ENCODE measurements at regions not wholly inside any gene's neighbourhood (a gene's known extent, or its start where the extent isn't known, plus 50 kb on each side); places are given as distances from the start of the nearest gene placed in this dataset.

- TF ChIP-seq EZH2 (IDR thresholded peaks at IDR 0.05; ENCODE audit: borderline replicate concordance, insufficient read depth, low read depth, low read length, poor library complexity, severe bottlenecking): no peak
- no peak for TF ChIP-seq CTCF (IDR thresholded peaks at IDR 0.05)
- H3K27me3 Mint-ChIP-seq: no peaks in the 10 kb centered on the region
- no peak overlapping the region for H3K4me3 Mint-ChIP-seq
- no peak overlapping the region for H3K4me3 ChIP-seq (ENCODE audit: control extremely low read depth in 1 of 5, extremely low read depth in 1 of 5, insufficient read depth in 1 of 5, low read depth in 2 of 5, low read length in 4 of 5)
- H3K27me3 ChIP-seq (replicated peaks in 1 of 4; ENCODE audit: control extremely low read depth in 1 of 4, control insufficient read depth in 3 of 4, insufficient read depth in 4 of 4, low read length in 3 of 4): no peaks in the 10 kb centered on the region
- H3K4me1 Mint-ChIP-seq: no peaks in the 10 kb centered on the region
- H3K27ac Mint-ChIP-seq: no peak overlapping the region
- H3K4me1 ChIP-seq (ENCODE audit: control insufficient read depth in 2 of 2, insufficient read depth in 2 of 2, low read length in 2 of 2): no peaks in the 10 kb centered on the region
- no peak for DNase-seq
- no peaks in the 10 kb centered on the region for H4K20me1 ChIP-seq (ENCODE audit: control insufficient read depth, insufficient read depth, low read length, poor library complexity, severe bottlenecking)
- intact Hi-C loops (cut with micrococcal nuclease): no loop called here
- ChIA-PET CTCF (no interaction called here), POLR2A (no interaction called here)
- H3K9ac ChIP-seq (ENCODE audit: low read length): no peak overlapping the region
- H3K36me3 ChIP-seq (replicated peaks in 1 of 2; ENCODE audit: control extremely low read depth in 1 of 2, control insufficient read depth in 1 of 2, extremely low read depth in 1 of 2, insufficient read depth in 2 of 2, low read length in 1 of 2): no peaks in the 10 kb centered on the region
- no peak overlapping the region for H2AFZ ChIP-seq (ENCODE audit: insufficient read depth, low read depth, low read length, poor library complexity, severe bottlenecking)
- H3K9me3 ChIP-seq (ENCODE audit: control extremely low read depth in 1 of 3, control insufficient read depth in 2 of 3, insufficient read depth in 1 of 3, low read length in 2 of 3): no peaks in the 10 kb centered on the region
- H3K4me2 ChIP-seq (replicated peaks; ENCODE audit: low read depth, low read length, poor library complexity, severe bottlenecking): no peak overlapping the region
- H3K79me2 ChIP-seq (ENCODE audit: control insufficient read depth, insufficient read depth, low read length): no peaks in the 10 kb centered on the region
- no CpG with 5 or more reads among the region's 3 CpGs for WGBS (ENCODE audit: insufficient coverage)
- ATAC-seq (ENCODE audit: low read depth): no peak
- H3K9me3 Mint-ChIP-seq (ENCODE audit: insufficient read depth): no peaks in the 10 kb centered on the region
- no peak overlapping the region for H3K27ac ChIP-seq (ENCODE audit: low read length in 2 of 2)
Observed at GRCh38 chr7:46123756-46124343, 202.8 kb upstream of the IGFBP3 start.

- DNase-seq (no peak), ATAC-seq (ENCODE audit: low read depth) (no peak)
- Histone ChIP-seq H3K4me2 (replicated peaks; ENCODE audit: low read depth, low read length, poor library complexity, severe bottlenecking) (no peak overlapping the region), H4K20me1 (ENCODE audit: control insufficient read depth, insufficient read depth, low read length, poor library complexity, severe bottlenecking) (no peaks in the 10 kb centered on the region), H3K79me2 (ENCODE audit: control insufficient read depth, insufficient read depth, low read length) (no peaks in the 10 kb centered on the region), H2AFZ (ENCODE audit: insufficient read depth, low read depth, low read length, poor library complexity, severe bottlenecking) (no peak overlapping the region), H3K36me3 (replicated peaks in 1 of 2; ENCODE audit: control extremely low read depth in 1 of 2, control insufficient read depth in 1 of 2, extremely low read depth in 1 of 2, insufficient read depth in 2 of 2, low read length in 1 of 2) (no peaks in the 10 kb centered on the region), H3K9me3 (ENCODE audit: control extremely low read depth in 1 of 3, control insufficient read depth in 2 of 3, insufficient read depth in 1 of 3, low read length in 2 of 3) (no peaks in the 10 kb centered on the region), H3K27ac (ENCODE audit: low read length in 2 of 2) (no peak overlapping the region), H3K9ac (ENCODE audit: low read length) (no peak overlapping the region), H3K4me3 (ENCODE audit: control extremely low read depth in 1 of 5, extremely low read depth in 1 of 5, insufficient read depth in 1 of 5, low read depth in 2 of 5, low read length in 4 of 5) (no peak overlapping the region), H3K27me3 (replicated peaks in 1 of 4; ENCODE audit: control extremely low read depth in 1 of 4, control insufficient read depth in 3 of 4, insufficient read depth in 4 of 4, low read length in 3 of 4) (no peaks in the 10 kb centered on the region), H3K4me1 (ENCODE audit: control insufficient read depth in 2 of 2, insufficient read depth in 2 of 2, low read length in 2 of 2) (no peaks in the 10 kb centered on the region)
- no peaks in the 10 kb centered on the region for H3K9me3 Mint-ChIP-seq (ENCODE audit: insufficient read depth)
- ChIA-PET CTCF (no interaction called here), POLR2A (no interaction called here)
- no peaks in the 10 kb centered on the region for H3K27me3 Mint-ChIP-seq
- H3K4me3 Mint-ChIP-seq: no peak overlapping the region
- intact Hi-C loops (cut with micrococcal nuclease): no loop called here
- 100% methylated on average over 1 of the region's 3 CpGs for WGBS (ENCODE audit: insufficient coverage)
- no peaks in the 10 kb centered on the region for H3K4me1 Mint-ChIP-seq
- no peak overlapping the region for H3K27ac Mint-ChIP-seq
- no peak for TF ChIP-seq EZH2 (IDR thresholded peaks at IDR 0.05; ENCODE audit: borderline replicate concordance, insufficient read depth, low read depth, low read length, poor library complexity, severe bottlenecking)
- TF ChIP-seq CTCF (IDR thresholded peaks at IDR 0.05): no peak
Observed at GRCh38 chr7:46115410-46115809, 194.3 kb upstream of the IGFBP3 start.
